GM06990 (cell line): ENCODE measurements at regions not wholly inside any gene's neighbourhood (a gene's known extent, or its start where the extent isn't known, plus 50 kb on each side); places are given as distances from the start of the nearest gene placed in this dataset.

Experiments used
- DNase-seq: peaks from one replicate; pipeline ENCODE4 v3.0.0-alpha.2; 2011; ENCODE audit not compliant: insufficient read length; ENCODE audit errors: extremely low read depth
- H3K27me3 ChIP-seq: replicated peaks from 2 replicates; pipeline ENCODE4 v1.6.0; 2011; ENCODE audit warnings: low read length; ENCODE audit not compliant: control insufficient read depth, insufficient read depth
- H3K36me3 ChIP-seq: 2 replicates; pipeline ENCODE4 v1.5.1; 2011; ENCODE audit warnings: low read length; ENCODE audit not compliant: control insufficient read depth, insufficient read depth
- H3K4me3 ChIP-seq: replicated peaks from 2 replicates; pipeline ENCODE4 v1.5.1; 2011; ENCODE audit warnings: low read depth, mild to moderate bottlenecking, control low read depth, low read length
- CTCF ChIP-seq: IDR thresholded peaks from 2 replicates; pipeline ENCODE4 v1.5.1; 2011; ENCODE audit warnings: low read length, control low read depth, mild to moderate bottlenecking, inconsistent platforms; ENCODE audit not compliant: insufficient read depth, poor library complexity, severe bottlenecking

- Histone ChIP-seq H3K27me3 (no peaks in the 10 kb centered on the region), H3K4me3 (no peak overlapping the region), H3K36me3 (no peaks in the 10 kb centered on the region)
- no peak for TF ChIP-seq CTCF
- DNase-seq = no peak
Observed at GRCh38 chr2:121818546-121818945, 63.1 kb downstream of the TSN start.

GRCh38 chr2:121819846-121820245 is 64.4 kb downstream of the TSN start:
- DNase-seq = no peak
- no peak for TF ChIP-seq CTCF
- no peak overlapping the region for H3K4me3 ChIP-seq
- H3K27me3 ChIP-seq = no peaks in the 10 kb centered on the region
- no peaks in the 10 kb centered on the region for H3K36me3 ChIP-seq

- H3K4me3 ChIP-seq = no peak overlapping the region
Observed at GRCh38 chr2:121821476-121822158, 66.2 kb downstream of the TSN start.

GRCh38 chr2:121824264-121824663 is 68.8 kb downstream of the TSN start:
- TF ChIP-seq CTCF = no peak
- Histone ChIP-seq H3K36me3 (no peaks in the 10 kb centered on the region), H3K27me3 (no peaks in the 10 kb centered on the region), H3K4me3 (no peak overlapping the region)
- DNase-seq = no peak

More at GRCh38 chr2:121821476-121822158, 66.2 kb downstream of the TSN start:
- DNase-seq = no peak
- TF ChIP-seq CTCF = no peak
- no peaks in the 10 kb centered on the region for H3K36me3 ChIP-seq
- H3K27me3 ChIP-seq = no peaks in the 10 kb centered on the region

- no peak for DNase-seq
Observed at GRCh38 chr2:121825003-121825950, 69.8 kb downstream of the TSN start.

More at GRCh38 chr2:121825003-121825950, 69.8 kb downstream of the TSN start:
- H3K4me3 ChIP-seq = no peak overlapping the region
- H3K36me3 ChIP-seq = no peaks in the 10 kb centered on the region
- no peak for TF ChIP-seq CTCF
- H3K27me3 ChIP-seq = no peaks in the 10 kb centered on the region
